Motor neuron (in vitro differentiated cells): ENCODE measurements at regions not wholly inside any gene's neighbourhood (a gene's known extent, or its start where the extent isn't known, plus 50 kb on each side); places are given as distances from the start of the nearest gene placed in this dataset.
"Not testable (repeated sequence)": the region's sequence is repeated elsewhere in the genome, so short reads cannot be mapped to it uniquely, and the experiment has no call there.

Source experiments
- ATAC-seq, 8 experiments: fragments of 200-7000 bp; cut with Tn5 transposase; replicated peaks in 6 of 8; 2 replicates each; pipeline ENCODE4 v1.8.0; 2021; ENCODE audit warnings: mild to moderate bottlenecking in 8 of 8, moderate library complexity in 8 of 8
- H3K27ac ChIP-seq, 2 donors: fragments of 250-450 bp; sonication (Bioruptor Pico); 2 replicates each; pipeline ENCODE4 v1.9.0; 2021; ENCODE audit warnings: antibody characterized with exemption in 2 of 2, mild to moderate bottlenecking in 2 of 2, moderate library complexity in 1 of 2
- H3K4me1 ChIP-seq, 2 donors: fragments of 250-450 bp; sonication (Bioruptor Pico); replicated peaks in 1 of 2; 2 replicates each; pipeline ENCODE4 v1.6.1; 2021; ENCODE audit warnings: antibody characterized with exemption in 2 of 2, mild to moderate bottlenecking in 2 of 2, moderate library complexity in 1 of 2
- H3K4me3 ChIP-seq, 5 donors: fragments of 250-450 bp; sonication (Bioruptor Pico); 2 replicates each; pipeline ENCODE4 v1.9.0; 2021; ENCODE audit warnings: antibody characterized with exemption in 5 of 5, mild to moderate bottlenecking in 5 of 5, moderate library complexity in 4 of 5
- WGBS, 10 experiments: fragments of 450-650 bp; shearing (Covaris generic); methylation state at CpG; one replicate each; pipeline ENCODE4 v1.0.0; 2022; 5-methylcytosine and 5-hydroxymethylcytosine counted together
- in situ Hi-C, 9 experiments: fragments of 400-800 bp; cut with MboI; loops; one replicate each; pipeline ENCODE4 v1.15.0; 2021; ENCODE audit warnings: low sequenced_read_pairs in 9 of 9, low pct_unique_long_range_greater_than_20kb in 2 of 9; ENCODE audit not compliant: unreplicated experiment in 9 of 9

DNA sequence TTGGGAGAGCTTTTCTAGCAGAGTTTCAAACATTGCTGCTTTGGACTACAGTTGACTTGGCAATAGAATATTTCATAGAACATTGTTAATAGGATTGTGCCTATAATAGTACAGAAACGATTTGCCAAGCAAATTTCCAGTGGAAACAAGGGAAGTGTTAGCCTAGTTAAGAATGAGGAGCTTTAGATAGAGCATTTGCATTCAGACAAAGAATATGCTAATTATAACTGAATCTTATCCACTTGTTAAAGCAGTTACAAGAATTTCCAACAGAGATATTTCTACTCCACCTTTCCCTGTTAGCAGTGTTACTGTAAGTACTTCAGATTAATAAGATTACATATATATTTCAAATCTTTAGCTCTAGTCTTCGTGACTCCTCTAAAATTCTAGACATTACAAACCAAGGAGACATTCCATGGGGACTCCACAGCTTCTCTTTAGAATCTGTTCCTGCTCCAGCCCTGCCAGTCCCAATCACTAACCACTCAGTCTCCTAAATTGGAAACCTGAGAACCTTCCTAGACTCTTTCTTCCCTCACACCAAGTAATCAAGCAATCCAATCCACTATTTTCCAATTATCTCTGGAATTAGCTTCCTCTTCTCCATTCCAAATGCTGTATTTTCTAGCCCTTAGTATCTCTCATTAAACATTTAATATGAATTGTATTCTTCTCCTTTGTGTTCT lies 141.8 kb upstream of the PBX1 start:
- 7 to 75% (median 36%) methylated on average over 2 of the region's 2 CpGs for WGBS, 10 experiments

DNA sequence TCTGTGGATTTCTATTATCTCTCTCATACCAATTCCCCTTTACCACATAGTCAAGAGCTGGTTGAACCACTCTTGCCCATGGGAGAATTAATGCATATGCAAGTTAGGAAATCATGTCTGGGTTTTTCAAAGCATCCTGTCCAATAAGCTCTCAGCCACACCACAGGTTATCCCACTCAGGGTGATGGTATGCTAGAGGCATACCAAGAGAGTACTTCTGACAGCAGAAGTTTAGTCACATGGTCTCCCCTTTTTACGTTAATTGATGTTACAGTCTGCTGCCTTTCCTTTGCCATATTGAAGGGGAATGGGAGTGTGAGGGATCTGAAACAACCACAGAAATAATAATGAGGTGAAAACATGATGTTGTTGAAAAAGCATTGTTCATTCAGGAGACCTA lies 135.8 kb upstream of the PBX1 start:
- in situ Hi-C loops = no loop called here
- 40 to 100% (median 73%) methylated on average over 1 of the region's 1 CpG; no CpG with 5 or more reads in 4 of the 10 experiments for WGBS, 10 experiments
- no peak for ATAC-seq
- no peak overlapping the region for H3K27ac ChIP-seq
- peaks cover 0 to 8% of the 10 kb centered on the region in 2 donors for H3K4me1 ChIP-seq
- H3K4me3 ChIP-seq = no peak overlapping the region

More for the DNA sequence above, 141.8 kb upstream of the PBX1 start:
- no peak for ATAC-seq
- Histone ChIP-seq H3K4me1 (no peaks in the 10 kb centered on the region), H3K4me3 (no peak overlapping the region), H3K27ac (no peak overlapping the region)
- in situ Hi-C loops = no loop called here

- Histone ChIP-seq H3K4me1 (no peaks in the 10 kb centered on the region), H3K4me3 (no peak overlapping the region), H3K27ac (no peak overlapping the region)
- ATAC-seq = no peak
- 0 to 100% (median 82%) methylated on average over 1 to 3 of the region's 3 CpGs for WGBS, 10 experiments
- in situ Hi-C loops = no loop called here
Observed at GRCh38 chr1:164433141-164433817, 125.7 kb upstream of the PBX1 start.

DNA sequence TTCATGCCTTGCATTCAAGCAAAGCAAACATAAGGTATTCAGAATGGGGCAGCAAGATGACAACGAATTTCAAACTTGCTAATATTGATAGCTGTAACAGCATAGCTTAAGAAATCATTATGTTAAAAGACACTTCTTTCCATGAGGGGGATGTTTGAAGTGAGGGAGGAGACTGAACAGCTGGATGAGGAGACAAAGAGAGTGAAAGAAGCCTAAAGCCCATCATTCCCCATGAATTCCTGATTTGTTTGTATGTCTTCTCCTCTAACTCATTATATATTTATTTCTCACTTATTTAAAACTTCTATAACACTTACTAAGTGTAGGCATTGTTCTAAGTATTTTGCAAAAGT lies 125.2 kb upstream of the PBX1 start:
- Histone ChIP-seq H3K27ac (no peak overlapping the region), H3K4me1 (no peaks in the 10 kb centered on the region), H3K4me3 (no peak overlapping the region)
- in situ Hi-C loops = no loop called here
- ATAC-seq = no peak
- WGBS, 10 experiments = 0 to 86% (median 38%) methylated on average over 1 of the region's 1 CpG; no CpG with 5 or more reads in 3 of the 10 experiments

DNA sequence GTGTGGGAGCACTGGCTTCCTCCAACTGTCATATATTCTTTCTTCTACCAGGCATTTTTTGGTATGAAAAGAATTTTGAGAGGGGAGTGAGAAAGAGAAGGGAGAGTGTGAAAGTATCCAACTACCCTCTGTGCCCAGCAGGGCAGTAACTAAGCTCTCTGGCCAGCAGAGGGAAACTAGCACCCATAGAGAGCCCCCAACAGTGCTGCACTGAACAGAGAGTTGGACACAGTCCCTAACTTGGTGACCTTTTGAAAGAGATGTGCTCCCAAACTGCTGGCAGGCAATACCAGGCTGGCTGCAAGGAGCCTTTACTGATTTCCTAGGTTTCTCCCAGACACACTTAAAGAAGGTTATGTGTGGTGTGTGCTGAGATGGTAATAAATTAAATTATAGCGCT lies 118.8 kb upstream of the PBX1 start:
- in situ Hi-C loops = no loop called here
- H3K27ac ChIP-seq = no peak overlapping the region
- no peak overlapping the region for H3K4me3 ChIP-seq
- H3K4me1 ChIP-seq = peaks cover 3 to 15% of the 10 kb centered on the region in 2 donors
- ATAC-seq = peak; percentile 35 to 98 (median 73)
- 0 to 83% (median 60%) methylated on average over 1 of the region's 1 CpG; no CpG with 5 or more reads in 5 of the 10 experiments for WGBS, 10 experiments

GRCh38 chr1:164443166-164443565 lies 115.8 kb upstream of the PBX1 start:
- H3K27ac ChIP-seq = no peak overlapping the region
- in situ Hi-C loops = no loop called here
- 0 to 100% (median 50%) methylated on average over 1 of the region's 1 CpG; no CpG with 5 or more reads in 3 of the 10 experiments for WGBS, 10 experiments

GRCh38 chr1:164443836-164444235 lies 115.1 kb upstream of the PBX1 start:
- no peak overlapping the region for H3K27ac ChIP-seq
- in situ Hi-C loops = no loop called here
- WGBS, 10 experiments = 17 to 100% (median 93%) methylated on average over 1 of the region's 1 CpG
- ATAC-seq = peak in 3 of 8 experiments; percentile 3 to 30 (median 23)
- no peak overlapping the region for H3K4me3 ChIP-seq
- H3K4me1 ChIP-seq = peaks cover 3 to 15% of the 10 kb centered on the region in 2 donors

More at GRCh38 chr1:164443166-164443565, 115.8 kb upstream of the PBX1 start:
- Histone ChIP-seq H3K4me1 (peaks cover 3 to 15% of the 10 kb centered on the region in 2 donors), H3K4me3 (no peak overlapping the region)
- ATAC-seq = no peak

- in situ Hi-C loops = no loop called here
- Histone ChIP-seq H3K27ac (no peak overlapping the region), H3K4me1 (peaks cover 0 to 11% of the 10 kb centered on the region in 2 donors), H3K4me3 (no peak overlapping the region)
- no peak for ATAC-seq
- 44 to 97% (median 91%) methylated on average over 2 to 6 of the region's 6 CpGs for WGBS, 10 experiments
Observed at GRCh38 chr1:164446020-164446419, 113.0 kb upstream of the PBX1 start.

DNA sequence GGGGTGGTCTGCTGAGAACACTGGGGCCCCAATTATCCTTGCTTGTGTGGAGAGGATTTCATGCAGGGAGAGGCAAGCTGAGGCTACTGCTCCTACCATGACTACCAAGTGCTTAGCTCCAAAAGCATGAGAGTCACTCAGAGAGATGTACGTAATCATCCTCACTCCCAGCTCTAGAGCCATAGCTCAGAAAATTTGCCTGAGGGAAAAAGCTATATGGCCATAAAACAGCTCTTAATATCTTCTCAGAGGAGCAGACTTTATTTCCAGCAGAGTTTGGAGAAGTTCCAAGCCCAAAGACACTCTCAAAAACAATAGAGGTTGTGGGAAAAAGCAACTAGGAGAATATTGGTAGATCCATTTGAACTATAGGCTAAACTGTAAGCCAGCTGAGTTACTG lies 106.4 kb upstream of the PBX1 start:
- in situ Hi-C loops = no loop called here
- ATAC-seq = no peak
- no peak overlapping the region for H3K4me3 ChIP-seq
- WGBS, 10 experiments = 80 to 100% (median 83%) methylated on average over 1 of the region's 1 CpG; no CpG with 5 or more reads in 5 of the 10 experiments
- no peaks in the 10 kb centered on the region for H3K4me1 ChIP-seq
- no peak overlapping the region for H3K27ac ChIP-seq

- H3K4me3 ChIP-seq = no peak overlapping the region
- in situ Hi-C loops = no loop called here
- WGBS, 10 experiments = 9 to 100% (median 90%) methylated on average over 1 of the region's 1 CpG; no CpG with 5 or more reads in 3 of the 10 experiments
- H3K4me1 ChIP-seq = no peaks in the 10 kb centered on the region
- no peak overlapping the region for H3K27ac ChIP-seq
- no peak for ATAC-seq
Observed at GRCh38 chr1:164456272-164456671, 102.7 kb upstream of the PBX1 start.

- H3K4me3 ChIP-seq, in situ Hi-C loops, ATAC-seq, H3K27ac ChIP-seq, H3K4me1 ChIP-seq: not testable (repeated sequence)
- 60 to 100% (median 60%) methylated on average over 1 to 2 of the region's 25 CpGs; no CpG with 5 or more reads in 7 of the 10 experiments for WGBS, 10 experiments
Observed at GRCh38 chr1:164459176-164459575, 99.8 kb upstream of the PBX1 start.

DNA sequence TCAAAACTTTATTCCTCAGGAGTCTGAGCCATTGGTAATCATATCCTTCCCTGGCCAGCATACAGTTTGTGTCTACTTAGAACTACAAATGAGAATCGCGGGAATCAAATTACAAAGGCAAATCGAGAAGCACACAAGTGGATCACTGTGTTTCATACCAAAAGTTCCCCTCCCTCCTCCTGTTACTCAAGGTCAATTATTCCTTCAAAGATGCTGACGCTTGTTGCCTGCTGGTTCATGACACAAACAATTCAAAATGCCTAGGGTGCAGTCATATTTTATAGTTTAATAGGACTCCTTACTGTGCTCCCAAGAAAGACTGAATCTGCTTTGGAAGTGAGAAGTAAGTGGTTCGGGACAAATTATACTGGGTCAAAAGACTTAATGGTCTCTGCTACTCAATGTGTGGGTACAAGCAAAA lies 93.0 kb upstream of the PBX1 start:
- in situ Hi-C loops = no loop called here
- H3K4me1 ChIP-seq = peaks cover 0 to 8% of the 10 kb centered on the region in 2 donors
- no peak overlapping the region for H3K4me3 ChIP-seq
- no peak for ATAC-seq
- no peak overlapping the region for H3K27ac ChIP-seq
- WGBS, 10 experiments = 76 to 90% (median 83%) methylated on average over 2 to 5 of the region's 5 CpGs; no CpG with 5 or more reads in 3 of the 10 experiments

DNA sequence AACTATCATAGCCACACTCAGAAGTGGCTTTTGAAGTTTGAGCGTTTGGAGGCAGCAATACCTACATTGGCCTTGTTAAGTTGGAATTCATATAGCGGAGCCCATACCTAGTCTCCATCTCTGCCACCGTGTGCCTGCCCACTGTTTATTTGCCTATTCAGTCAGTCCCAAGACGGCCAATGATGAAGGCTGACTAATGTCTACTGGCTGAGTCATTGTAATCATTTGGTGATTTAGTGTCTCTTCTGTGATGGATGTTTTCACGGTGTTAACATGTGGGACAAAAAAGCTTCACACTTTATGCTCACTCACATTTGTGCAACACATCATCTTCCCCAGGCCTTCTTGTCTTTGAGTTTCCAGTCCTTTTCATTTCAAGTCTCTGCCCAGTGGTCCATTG lies 92.6 kb upstream of the PBX1 start:
- H3K4me3 ChIP-seq = no peak overlapping the region
- in situ Hi-C loops = no loop called here
- peak in 6 of 8 experiments; percentile 25 to 75 (median 62) for ATAC-seq
- no peak overlapping the region for H3K27ac ChIP-seq
- 10 to 84% (median 61%) methylated on average over 2 to 5 of the region's 5 CpGs; no CpG with 5 or more reads in 1 of the 10 experiments for WGBS, 10 experiments
- peaks cover 0 to 8% of the 10 kb centered on the region in 2 donors for H3K4me1 ChIP-seq
